Common myeloid progenitor, CD34-positive (primary cell): ENCODE measurements at regions not wholly inside any gene's neighbourhood (a gene's known extent, or its start where the extent isn't known, plus 50 kb on each side); places are given as distances from the start of the nearest gene placed in this dataset.
"Not testable (repeated sequence)": the region's sequence is repeated elsewhere in the genome, so short reads cannot be mapped to it uniquely, and the experiment has no call there.

Experiments
- CTCF ChIA-PET: fragments of 350-600 bp; sonication (Branson Sonifier 250); formaldehyde crosslinking; loops from one replicate; lab custom pipeline; 2021; ENCODE audit warnings: antibody characterized with exemption; lab: Charles Lee
- POLR2A ChIA-PET: fragments of 350-600 bp; sonication (Branson Sonifier 250); formaldehyde crosslinking; loops from one replicate; lab custom pipeline; 2021; ENCODE audit warnings: antibody characterized with exemption; lab: Charles Lee
- DNase-seq, 3 donors: peaks; one replicate each; pipeline versions ENCODE4 v3.0.0 to v3.0.0-alpha.2; 2013
- H3K27ac ChIP-seq, 2 experiments: 1 replicate in 1 of 2; 2 replicates in 1 of 2; pipeline ENCODE4 v1.7.0; 2013; ENCODE audit warnings: inconsistent platforms in 2 of 2, low read length in 2 of 2, mild to moderate bottlenecking in 2 of 2, low read depth in 1 of 2, moderate library complexity in 1 of 2; ENCODE audit not compliant: severe bottlenecking in 2 of 2, insufficient read depth in 1 of 2, poor library complexity in 1 of 2
- H3K27me3 ChIP-seq, 5 experiments: replicated peaks in 2 of 5; 1 replicate in 3 of 5; 2 replicates in 2 of 5; pipeline versions ENCODE4 v1.6.1 to v1.7.0; 2013; ENCODE audit warnings: low read length in 4 of 5, mild to moderate bottlenecking in 2 of 5, moderate library complexity in 2 of 5, inconsistent platforms in 1 of 5; ENCODE audit not compliant: insufficient read depth in 5 of 5, control insufficient read depth in 4 of 5
- H3K36me3 ChIP-seq, 4 experiments: 1 replicate in 2 of 4; 2 replicates in 2 of 4; pipeline versions ENCODE4 v1.6.1 to v1.7.0; 2013; ENCODE audit warnings: low read length in 3 of 4, control low read depth in 1 of 4, mild to moderate bottlenecking in 1 of 4; ENCODE audit not compliant: control insufficient read depth in 4 of 4, insufficient read depth in 4 of 4
- H3K4me1 ChIP-seq, 4 experiments: 1 replicate in 3 of 4; 2 replicates in 1 of 4; pipeline versions ENCODE4 v1.6.1 to v1.7.1; 2013; ENCODE audit warnings: low read length in 3 of 4, mild to moderate bottlenecking in 3 of 4, control low read depth in 1 of 4, inconsistent platforms in 1 of 4, moderate library complexity in 1 of 4; ENCODE audit not compliant: control insufficient read depth in 4 of 4, insufficient read depth in 4 of 4; ENCODE audit errors: control extremely low read depth in 1 of 4
- H3K4me3 ChIP-seq, 7 experiments: 1 replicate in 4 of 7; 2 replicates in 3 of 7; pipeline versions ENCODE4 v1.5.1 to v1.7.0; 2013; ENCODE audit warnings: mild to moderate bottlenecking in 7 of 7, low read length in 6 of 7, moderate library complexity in 6 of 7, inconsistent platforms in 2 of 7, low read depth in 2 of 7, control low read depth in 1 of 7; ENCODE audit not compliant: insufficient read depth in 4 of 7, control insufficient read depth in 1 of 7; ENCODE audit errors: extremely low read depth in 1 of 7
- H3K9me3 ChIP-seq, 5 experiments: 1 replicate in 4 of 5; 2 replicates in 1 of 5; pipeline versions ENCODE4 v1.6.1 to v1.7.1; 2013; ENCODE audit warnings: low read length in 4 of 5, mild to moderate bottlenecking in 2 of 5, inconsistent platforms in 1 of 5, low read depth in 1 of 5, moderate library complexity in 1 of 5; ENCODE audit not compliant: control insufficient read depth in 4 of 5, insufficient read depth in 2 of 5; ENCODE audit errors: control extremely low read depth in 1 of 5
- WGBS: methylation state at CpG from one replicate; pipeline ENCODE4 v1.1.5; 2013; ENCODE audit not compliant: insufficient coverage; 5-methylcytosine and 5-hydroxymethylcytosine counted together

DNA sequence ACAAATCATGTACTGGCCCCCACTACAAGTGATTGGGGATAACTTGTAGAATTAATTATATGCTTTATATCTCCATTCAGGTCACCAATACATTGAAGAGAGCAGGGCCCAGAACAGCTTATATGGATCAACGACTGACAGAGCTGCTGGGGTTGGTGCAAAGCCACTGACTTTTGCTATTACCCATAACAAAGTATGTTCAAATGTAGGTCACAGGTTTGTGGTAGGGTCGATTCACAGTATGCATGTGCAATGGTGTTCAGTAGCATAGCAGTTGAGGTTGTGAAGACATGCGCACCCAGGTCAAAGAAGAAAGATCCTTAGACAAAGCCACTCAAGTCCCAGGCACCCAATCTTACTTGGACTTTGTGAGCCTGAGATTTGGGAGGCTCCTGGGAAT lies 110.6 kb downstream of the NBPF8 start:
- WGBS: no CpG with 5 or more reads among the region's 3 CpGs

DNA sequence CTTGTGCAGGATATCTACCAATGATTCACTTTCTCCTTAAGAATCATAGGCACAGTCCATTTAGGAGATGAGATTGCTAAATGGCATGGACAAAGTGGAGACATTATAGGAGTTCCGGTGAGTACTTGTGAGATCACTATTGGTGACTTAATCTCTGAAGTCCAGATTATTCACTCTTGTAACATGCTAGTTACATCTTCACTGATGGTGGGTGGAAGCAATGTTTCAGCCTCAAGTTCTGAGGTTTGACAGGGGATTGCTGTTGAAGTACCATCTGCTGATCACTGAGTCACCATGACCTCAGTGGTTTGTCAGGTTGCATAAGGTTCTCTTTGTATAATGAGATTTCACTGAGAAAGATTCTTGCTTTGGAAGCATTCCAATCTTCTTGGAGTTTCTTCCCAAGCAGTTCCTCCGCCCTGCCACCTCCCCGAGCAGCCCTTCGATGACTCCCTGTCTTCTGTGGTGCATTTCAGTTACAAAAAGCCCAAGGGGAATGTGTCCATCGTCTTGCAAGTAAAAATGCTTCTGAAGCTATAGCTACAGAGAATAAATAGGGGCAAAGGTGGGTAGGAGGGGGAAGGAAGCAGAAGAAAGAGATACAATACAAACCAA lies 114.7 kb downstream of the NBPF8 start:
- DNase-seq, H3K36me3 ChIP-seq, H3K4me1 ChIP-seq, POLR2A ChIA-PET, H3K4me3 ChIP-seq, H3K27ac ChIP-seq, H3K27me3 ChIP-seq, CTCF ChIA-PET, H3K9me3 ChIP-seq: not testable (repeated sequence)
- 100% methylated on average over 1 of the region's 5 CpGs for WGBS

More for the DNA sequence above, 110.6 kb downstream of the NBPF8 start:
- H3K4me3 ChIP-seq, H3K27me3 ChIP-seq, H3K36me3 ChIP-seq, DNase-seq, POLR2A ChIA-PET, H3K9me3 ChIP-seq, CTCF ChIA-PET, H3K27ac ChIP-seq, H3K4me1 ChIP-seq: not testable (repeated sequence)

DNA sequence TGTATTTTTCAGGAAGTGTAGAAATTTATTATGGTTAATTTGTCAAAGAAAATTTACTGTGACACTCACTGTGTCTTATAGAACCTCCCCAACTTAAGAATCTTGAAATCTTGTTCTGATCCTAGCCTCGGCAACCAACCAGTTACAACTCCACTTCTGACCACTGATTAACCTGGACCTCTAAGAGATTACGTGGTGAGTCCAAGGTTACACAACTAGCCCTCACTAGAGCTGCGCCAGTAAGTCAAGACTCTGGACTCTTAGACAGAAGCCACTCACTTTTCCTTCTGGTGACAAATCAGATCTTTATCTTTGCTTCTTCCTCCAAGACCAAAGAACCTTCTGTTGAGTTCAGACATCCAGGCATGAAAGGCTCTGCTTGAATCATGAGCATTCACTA lies 116.6 kb downstream of the NBPF8 start:
- CTCF ChIA-PET, DNase-seq, H3K27ac ChIP-seq, H3K4me3 ChIP-seq, H3K36me3 ChIP-seq, POLR2A ChIA-PET, H3K9me3 ChIP-seq, H3K27me3 ChIP-seq, H3K4me1 ChIP-seq: not testable (repeated sequence)
- no CpG with 5 or more reads among the region's 3 CpGs for WGBS

DNA sequence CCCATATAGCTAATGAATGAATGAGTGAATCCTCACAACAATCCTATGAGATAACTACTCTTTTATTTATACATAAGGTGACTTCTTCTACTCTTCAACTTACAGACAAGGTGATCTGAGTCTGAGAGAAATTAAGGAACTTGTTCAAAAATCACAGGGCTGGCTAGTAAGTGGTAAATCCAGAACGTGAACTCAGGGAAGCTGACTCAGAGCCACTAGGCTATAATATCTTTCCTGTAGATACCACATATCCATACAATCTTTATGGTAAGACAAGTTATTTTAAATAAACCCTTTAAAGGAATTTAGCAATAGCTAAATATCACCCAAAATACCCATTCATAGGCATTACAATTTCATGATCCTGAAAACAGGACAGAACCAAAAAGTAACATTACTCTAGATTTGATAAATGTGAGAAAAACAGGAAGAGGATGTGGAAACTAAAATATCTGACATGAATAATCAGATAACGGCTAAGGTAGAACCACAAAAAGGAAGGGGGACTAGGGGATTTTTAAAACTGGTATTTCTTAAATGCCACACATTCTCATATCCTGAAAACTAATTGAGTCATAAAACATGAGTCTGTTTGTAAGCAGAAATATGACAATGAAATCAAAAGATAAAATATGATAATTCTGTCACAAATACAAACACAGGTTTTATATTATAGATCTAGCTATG lies 119.7 kb downstream of the NBPF8 start:
- CTCF ChIA-PET, H3K9me3 ChIP-seq, H3K36me3 ChIP-seq, H3K27ac ChIP-seq, POLR2A ChIA-PET, H3K4me1 ChIP-seq, H3K27me3 ChIP-seq: not testable (repeated sequence)
- peak; percentile 26 to 74 (median 71) for DNase-seq
- WGBS: no CpG with 5 or more reads among the region's 2 CpGs
- H3K4me3 ChIP-seq: peak overlapping the region in 1 of 7 experiments; percentile 33

DNA sequence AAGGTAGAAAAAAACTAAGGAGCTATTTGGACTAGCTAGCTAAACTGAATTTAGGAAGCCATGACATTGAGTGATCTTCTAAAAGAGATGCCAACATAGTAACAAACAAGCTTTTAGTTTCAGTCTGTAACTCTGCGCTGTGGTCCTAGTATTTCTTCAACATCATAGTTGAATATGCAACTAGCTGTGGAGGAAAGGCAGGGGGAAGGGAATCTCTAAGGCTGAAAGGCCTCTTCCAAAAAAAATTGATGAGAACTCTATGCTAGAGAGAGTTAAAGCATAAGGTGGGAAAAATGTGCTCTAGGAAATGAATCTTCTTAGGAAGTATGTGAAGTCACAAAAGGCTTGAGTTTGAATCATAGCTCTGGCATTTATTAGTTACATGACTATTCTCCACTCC lies 120.2 kb downstream of the NBPF8 start:
- no CpG with 5 or more reads among the region's 1 CpG for WGBS
- H3K27ac ChIP-seq: peak overlapping the region in 1 of 2 experiments; percentile 43
- CTCF ChIA-PET, POLR2A ChIA-PET, H3K36me3 ChIP-seq, H3K27me3 ChIP-seq, H3K4me1 ChIP-seq, H3K9me3 ChIP-seq: not testable (repeated sequence)
- H3K4me3 ChIP-seq: peak overlapping the region in 1 of 7 experiments; percentile 33
- peak in 2 of 3 donors; percentile 39 to 65 for DNase-seq

DNA sequence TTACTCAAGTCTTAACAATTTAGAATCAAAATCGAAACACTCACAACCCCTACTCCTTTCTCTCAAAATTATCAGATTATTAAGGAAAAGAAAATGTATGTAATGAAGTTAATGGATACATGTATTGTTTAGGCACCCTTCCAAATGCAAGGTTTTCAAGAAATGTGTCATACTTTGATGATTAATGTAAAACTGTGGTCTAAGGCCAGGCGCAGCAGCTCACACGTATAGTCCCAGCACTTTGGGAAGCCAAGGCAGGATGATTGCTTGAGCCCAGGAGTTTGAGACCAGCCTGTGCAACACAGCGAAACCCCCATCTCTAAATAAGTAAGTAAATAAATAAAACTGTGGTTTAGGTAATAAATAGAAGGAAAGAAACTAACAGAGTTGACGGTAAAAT lies 126.6 kb downstream of the NBPF8 start:
- POLR2A ChIA-PET, CTCF ChIA-PET, H3K4me1 ChIP-seq, H3K9me3 ChIP-seq, DNase-seq, H3K36me3 ChIP-seq, H3K27ac ChIP-seq, H3K27me3 ChIP-seq, H3K4me3 ChIP-seq: not testable (repeated sequence)
- WGBS: no CpG with 5 or more reads among the region's 5 CpGs

DNA sequence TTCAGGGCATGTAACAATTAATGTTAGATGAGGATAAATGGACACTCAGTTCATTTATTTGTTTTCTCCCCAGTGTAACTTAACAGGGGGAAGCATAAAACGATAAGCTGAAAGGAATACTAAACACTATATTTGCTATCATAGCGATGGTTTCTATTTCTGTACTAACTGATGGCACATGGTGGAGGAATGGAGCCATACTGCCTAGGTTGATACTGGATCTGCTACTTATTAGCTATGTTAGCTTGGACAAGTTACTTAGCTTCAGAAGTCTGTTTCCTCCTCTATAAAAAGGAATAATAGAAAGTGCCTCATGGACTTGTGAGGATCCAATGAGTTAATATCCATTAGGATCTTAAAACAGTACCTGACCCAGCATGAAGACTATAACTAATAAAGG lies 127.5 kb downstream of the NBPF8 start:
- no CpG with 5 or more reads among the region's 2 CpGs for WGBS
- H3K36me3 ChIP-seq, POLR2A ChIA-PET, H3K27ac ChIP-seq, H3K9me3 ChIP-seq, DNase-seq, CTCF ChIA-PET, H3K4me1 ChIP-seq, H3K4me3 ChIP-seq, H3K27me3 ChIP-seq: not testable (repeated sequence)
